GM21825 (cell line): ENCODE measurements at regions not wholly inside any gene's neighbourhood (a gene's known extent, or its start where the extent isn't known, plus 50 kb on each side); places are given as distances from the start of the nearest gene placed in this dataset.
"Not testable (repeated sequence)": the region's sequence is repeated elsewhere in the genome, so short reads cannot be mapped to it uniquely, and the experiment has no call there.

Experiments used
- ATAC-seq: cut with Tn5 transposase; IDR thresholded peaks from one replicate; pipeline ENCODE4 v1.9.1; 2021; ENCODE audit warnings: mild to moderate bottlenecking, moderate library complexity; ENCODE audit not compliant: unreplicated experiment

- ATAC-seq: no peak
Observed at GRCh38 chr9:129459547-129460322, 161.2 kb downstream of the C9orf50 start.

- no peak for ATAC-seq
Observed at GRCh38 chr9:129458663-129459546, 162.0 kb downstream of the C9orf50 start.

GRCh38 chr9:129458155-129458661 lies 162.7 kb downstream of the C9orf50 start:
- no peak for ATAC-seq

- no peak for ATAC-seq
Observed at GRCh38 chr9:129457325-129457779, 163.5 kb downstream of the C9orf50 start.

- ATAC-seq: no peak
Observed at GRCh38 chr9:129456549-129457324, 164.2 kb downstream of the C9orf50 start.

- no peak for ATAC-seq
Observed at GRCh38 chr9:129455151-129455995, 165.5 kb downstream of the C9orf50 start.

- no peak for ATAC-seq
Observed at GRCh38 chr9:129454467-129455067, 166.3 kb downstream of the C9orf50 start.

- ATAC-seq: no peak
Observed at GRCh38 chr9:129453734-129454133, 167.2 kb downstream of the C9orf50 start.

- no peak for ATAC-seq
Observed at GRCh38 chr9:129451669-129452068, 169.2 kb downstream of the C9orf50 start.

GRCh38 chr9:129451089-129451656 lies 169.7 kb downstream of the C9orf50 start:
- no peak for ATAC-seq

- no peak for ATAC-seq
Observed at GRCh38 chr9:129449066-129449465, 171.8 kb downstream of the C9orf50 start.

GRCh38 chr9:129446828-129447550 lies 173.9 kb downstream of the C9orf50 start:
- no peak for ATAC-seq

- no peak for ATAC-seq
Observed at GRCh38 chr9:129445794-129446306, 175.1 kb downstream of the C9orf50 start.

GRCh38 chr9:129443515-129444164 lies 177.3 kb downstream of the C9orf50 start:
- ATAC-seq: not testable (repeated sequence)

- ATAC-seq: no peak
Observed at GRCh38 chr9:129442803-129443511, 177.9 kb downstream of the C9orf50 start.

GRCh38 chr9:129441852-129442251 lies 179.0 kb downstream of the C9orf50 start:
- ATAC-seq: no peak
